HepG2 (cell line): ENCODE measurements at regions not wholly inside any gene's neighbourhood (a gene's known extent, or its start where the extent isn't known, plus 50 kb on each side); places are given as distances from the start of the nearest gene placed in this dataset.

ENCODE experiments used
- ATAC-seq: fragments of 200-7000 bp; cut with Tn5 transposase; 3 replicates; pipeline ENCODE4 v1.9.1; 2020; ENCODE audit warnings: mild to moderate bottlenecking, moderate library complexity
- BruUV-seq: library from RNA; stranded (reverse); fragments of 400-500 nt; replicated peaks from 2 replicates; lab custom pipeline; 2021; lab: Mats Ljungman, UMichigan
- CTCF ChIA-PET: fragments of 300-600 bp; formaldehyde crosslinking; extraction: SDS; loops from one replicate; lab custom pipeline; 2021; ENCODE audit warnings: low total read pairs, inconsistent platforms, low intra/inter-chr PET ratio; lab: Yijun Ruan, JAX
- POLR2A ChIA-PET: fragments of 350-600 bp; sonication (Branson Sonifier 250); formaldehyde crosslinking; loops from one replicate; lab custom pipeline; 2020; ENCODE audit warnings: antibody characterized with exemption, inconsistent platforms; lab: Yijun Ruan, JAX
- DNase-seq: peaks from one replicate; pipeline ENCODE4 v3.0.0-alpha.2; 2015; ENCODE audit warnings: low spot score
- FAIRE-seq: peaks from 3 replicates; lab custom pipeline; 2011; peaks lifted over from hg19 to GRCh38; lab: Jason Lieb, UNC
- H2AFZ ChIP-seq: one replicate; pipeline ENCODE4 v1.6.1; 2011; ENCODE audit warnings: low read length, inconsistent platforms
- H3K27ac ChIP-seq: fragments of 300-600 bp; 3 replicates; pipeline ENCODE4 v1.8.0; 2011; ENCODE audit warnings: mixed run types, mild to moderate bottlenecking, mixed read lengths, low read length, inconsistent platforms; ENCODE audit not compliant: insufficient read depth; ENCODE audit errors: extremely low read length
- H3K27me3 ChIP-seq, 2 experiments: fragments of 200-600 bp in 1 of 2; 2 replicates in 1 of 2; 3 replicates in 1 of 2; pipeline versions ENCODE4 v1.6.0 to v1.8.0; 2011; ENCODE audit warnings: low read length in 2 of 2, mild to moderate bottlenecking in 2 of 2, moderate library complexity in 2 of 2, inconsistent platforms in 1 of 2; ENCODE audit not compliant: insufficient read depth in 2 of 2, control insufficient read depth in 1 of 2
- H3K36me3 ChIP-seq, 2 experiments: fragments of 200-600 bp in 1 of 2; replicated peaks in 1 of 2; 2 replicates in 1 of 2; 3 replicates in 1 of 2; pipeline versions ENCODE4 v1.5.1 to v1.8.0; 2011; ENCODE audit warnings: low read length in 2 of 2, inconsistent platforms in 1 of 2; ENCODE audit not compliant: insufficient read depth in 2 of 2, control insufficient read depth in 1 of 2
- H3K4me1 ChIP-seq: 2 replicates; pipeline ENCODE4 v1.5.1; 2012; ENCODE audit warnings: low read length, inconsistent platforms; ENCODE audit not compliant: insufficient read depth
- H3K4me2 ChIP-seq: 2 replicates; pipeline ENCODE4 v1.6.0; 2011; ENCODE audit warnings: low read depth, low read length, inconsistent platforms
- H3K4me3 ChIP-seq, 3 experiments: fragments of 200-600 bp in 1 of 3; sonication (generic), shearing (Covaris generic) in 1 of 3; replicated peaks in 1 of 3; 2 replicates each; pipeline ENCODE4 v1.5.1; 2011 to 2016; ENCODE audit warnings: low read length in 3 of 3, inconsistent platforms in 2 of 3, low read depth in 2 of 3, mild to moderate bottlenecking in 2 of 3, control low read depth in 1 of 3, mixed read lengths in 1 of 3; ENCODE audit not compliant: insufficient read depth in 1 of 3
- H3K79me2 ChIP-seq: one replicate; pipeline ENCODE4 v1.6.1; 2011; ENCODE audit warnings: low read length, inconsistent platforms; ENCODE audit not compliant: insufficient read depth
- H3K9ac ChIP-seq: 2 replicates; pipeline ENCODE4 v1.6.0; 2011; ENCODE audit warnings: mild to moderate bottlenecking, low read depth, low read length, inconsistent platforms; ENCODE audit not compliant: insufficient read depth
- H3K9me3 ChIP-seq: 2 replicates; pipeline ENCODE4 v1.5.1; 2012; ENCODE audit warnings: mild to moderate bottlenecking, low read length
- H4K20me1 ChIP-seq: 2 replicates; pipeline ENCODE4 v1.6.0; 2011; ENCODE audit warnings: inconsistent platforms, mild to moderate bottlenecking, low read length, moderate library complexity; ENCODE audit not compliant: insufficient read depth
- AGO1 ChIP-seq: fragments of 200-400 bp; formaldehyde crosslinking; IDR thresholded peaks from 2 replicates; pipeline ENCODE4 v1.6.1; 2017; ENCODE audit warnings: mild to moderate bottlenecking, low read depth, low read length, moderate library complexity; ENCODE audit not compliant: poor library complexity, severe bottlenecking
- MAZ ChIP-seq, 2 experiments: sonication (generic) in 1 of 2; formaldehyde crosslinking in 1 of 2; IDR thresholded peaks; 2 replicates each; pipeline versions ENCODE4 v1.5.0 to v1.6.1; 2012 to 2020; ENCODE audit warnings: low read depth in 2 of 2, mild to moderate bottlenecking in 2 of 2, borderline replicate concordance in 1 of 2, improper control_type of control experiment in 1 of 2, low read length in 1 of 2, missing genetic modification reagents in 1 of 2, moderate library complexity in 1 of 2
- PITX1 ChIP-seq: sonication (generic); formaldehyde crosslinking; IDR thresholded peaks from 2 replicates; pipeline ENCODE4 v1.5.1; 2020; ENCODE audit warnings: mild to moderate bottlenecking, missing genetic modification reagents
- PRPF4 ChIP-seq: fragments of 200-400 bp; formaldehyde crosslinking; IDR thresholded peaks from 2 replicates; pipeline ENCODE4 v1.6.1; 2016; ENCODE audit warnings: low read length, low read depth; ENCODE audit not compliant: poor library complexity, severe bottlenecking
- REXO4 ChIP-seq: sonication (generic); formaldehyde crosslinking; IDR thresholded peaks from 2 replicates; pipeline ENCODE4 v1.8.0; 2022; ENCODE audit warnings: missing genetic modification reagents, mild to moderate bottlenecking, borderline replicate concordance
- ZFP36L1 ChIP-seq: sonication (generic); formaldehyde crosslinking; IDR thresholded peaks from 2 replicates; pipeline ENCODE4 v1.8.0; 2022; ENCODE audit warnings: mild to moderate bottlenecking, missing genetic modification reagents, moderate library complexity
- ZFP41 ChIP-seq: sonication (generic); formaldehyde crosslinking; IDR thresholded peaks from 2 replicates; pipeline ENCODE4 v1.4.0; 2020; ENCODE audit warnings: mild to moderate bottlenecking, missing genetic modification reagents, borderline replicate concordance
- ZFP91 ChIP-seq: sonication (generic); formaldehyde crosslinking; IDR thresholded peaks from 2 replicates; pipeline ENCODE4 v1.9.0; 2022; ENCODE audit warnings: missing genetic modification reagents, mild to moderate bottlenecking, borderline replicate concordance
- ZNF33A ChIP-seq: sonication (generic); formaldehyde crosslinking; IDR thresholded peaks from 2 replicates; pipeline ENCODE4 v1.5.1; 2020; ENCODE audit warnings: missing genetic modification reagents, mild to moderate bottlenecking, moderate library complexity, borderline replicate concordance
- ZNF362 ChIP-seq: sonication (generic); formaldehyde crosslinking; IDR thresholded peaks from 2 replicates; pipeline ENCODE4 v1.4.0; 2020; ENCODE audit warnings: missing genetic modification reagents, mild to moderate bottlenecking, borderline replicate concordance
- ZSCAN21 ChIP-seq: sonication (generic); formaldehyde crosslinking; IDR thresholded peaks from 2 replicates; pipeline ENCODE4 v1.8.0; 2022; ENCODE audit warnings: mild to moderate bottlenecking, missing genetic modification reagents, moderate library complexity, borderline replicate concordance
- WGBS: methylation state at CpG from one replicate; pipeline ENCODE4 v1.1.6; 2017; ENCODE audit warnings: low lambda C conversion rate; 5-methylcytosine and 5-hydroxymethylcytosine counted together
- in situ Hi-C: cut with HindIII; loops from 2 replicates; pipeline ENCODE4 v1.10.0; 2017; ENCODE audit warnings: low pct_unique_long_range_greater_than_20kb; ENCODE audit not compliant: extremely low pct_ligation_motif_present
- intact Hi-C: fragments of 100-400 bp; cut with micrococcal nuclease; formaldehyde crosslinking; loops from one replicate; pipeline ENCODE4 v1.10.0; 2022; ENCODE audit not compliant: unreplicated experiment
- TF ChIP-seq, protein P1 (sequence below): sonication (generic); formaldehyde crosslinking; IDR thresholded peaks from 2 replicates; pipeline ENCODE4 v1.9.0; 2021; ENCODE audit warnings: missing genetic modification reagents, borderline replicate concordance

DNA sequence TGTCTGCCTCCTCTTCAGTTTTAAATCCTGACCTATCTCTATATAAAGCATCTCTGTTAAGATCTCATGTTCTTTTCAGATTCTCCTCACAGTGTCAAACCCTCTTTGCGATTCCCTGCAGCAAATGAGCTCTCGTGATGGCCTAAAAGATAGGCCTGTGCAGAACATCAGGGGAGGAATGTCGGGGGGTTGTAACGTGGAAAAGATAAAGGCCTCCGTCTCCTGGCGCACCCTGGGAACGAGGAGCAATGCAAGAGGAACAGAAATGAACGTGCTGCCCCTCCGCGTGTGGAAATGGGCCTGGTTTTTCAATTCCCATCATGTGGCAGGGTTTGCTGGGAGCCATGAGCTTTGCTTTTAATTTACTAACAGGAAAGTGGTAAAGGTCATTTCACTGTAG, 285.0 kb upstream of the TPM1 start:
- 80% methylated on average over 10 of the region's 10 CpGs for WGBS
- no peak for ATAC-seq
- DNase-seq: no peak
- FAIRE-seq: no peak
- Histone ChIP-seq H3K36me3 (peaks cover 2 to 3% of the 10 kb centered on the region in 2 experiments; a peak in 2 of 5 replicates), H3K9ac (no peak overlapping the region), H3K27ac (no peak overlapping the region), H3K4me1 (peaks cover 65% of the 10 kb centered on the region), H2AFZ (no peak overlapping the region), H4K20me1 (no peaks in the 10 kb centered on the region), H3K4me2 (no peak overlapping the region), H3K27me3 (no peaks in the 10 kb centered on the region), H3K9me3 (no peaks in the 10 kb centered on the region), H3K79me2 (no peaks in the 10 kb centered on the region), H3K4me3 (no peak overlapping the region)
- in situ Hi-C loops (no loop called here), intact Hi-C loops (no loop called here)
- no TSS peak for BruUV-seq
- TF ChIP-seq MAZ (IDR thresholded peaks at IDR 0.05; ENCODE audit: borderline replicate concordance, low read depth, low read length) (no peak), MAZ (CRISPR knock-in tag; IDR thresholded peaks at IDR 0.05; ENCODE audit: low read depth) (no peak), ZNF33A (CRISPR knock-in tag) (no peak), PRPF4 (no peak), ZNF362 (CRISPR knock-in tag) (no peak)
- CTCF ChIA-PET: no interaction called here
- POLR2A ChIA-PET: no interaction called here

- Histone ChIP-seq H4K20me1 (no peaks in the 10 kb centered on the region), H3K9ac (no peak overlapping the region), H3K27ac (peak overlapping the region; percentile 48), H3K36me3 (peaks cover 2 to 3% of the 10 kb centered on the region in 2 experiments; a peak in 2 of 5 replicates), H3K27me3 (no peaks in the 10 kb centered on the region), H2AFZ (no peak overlapping the region), H3K4me1 (peaks cover 60% of the 10 kb centered on the region), H3K4me2 (peak overlapping the region; percentile 62), H3K4me3 (peak overlapping the region in 1 of 3 experiments; percentile 43; a peak in 2 of 6 replicates), H3K9me3 (no peaks in the 10 kb centered on the region), H3K79me2 (no peaks in the 10 kb centered on the region)
- ChIA-PET CTCF (no interaction called here), POLR2A (no interaction called here)
- intact Hi-C loops: no loop called here
- peak; percentile 72 for FAIRE-seq
- WGBS: 14% methylated on average over 9 of the region's 11 CpGs
- peak; percentile 69 for ATAC-seq
- no TSS peak for BruUV-seq
- peak; percentile 56 for DNase-seq
- in situ Hi-C loops: no loop called here
- TF ChIP-seq ZSCAN21 (CRISPR knock-in tag) (no peak), AGO1 (no peak), REXO4 (CRISPR knock-in tag) (no peak), ZFP36L1 (CRISPR knock-in tag) (no peak), PITX1 (CRISPR knock-in tag) (no peak), ZFP41 (CRISPR knock-in tag) (no peak), ZFP91 (CRISPR knock-in tag) (no peak)
- TF ChIP-seq, protein P1, sequence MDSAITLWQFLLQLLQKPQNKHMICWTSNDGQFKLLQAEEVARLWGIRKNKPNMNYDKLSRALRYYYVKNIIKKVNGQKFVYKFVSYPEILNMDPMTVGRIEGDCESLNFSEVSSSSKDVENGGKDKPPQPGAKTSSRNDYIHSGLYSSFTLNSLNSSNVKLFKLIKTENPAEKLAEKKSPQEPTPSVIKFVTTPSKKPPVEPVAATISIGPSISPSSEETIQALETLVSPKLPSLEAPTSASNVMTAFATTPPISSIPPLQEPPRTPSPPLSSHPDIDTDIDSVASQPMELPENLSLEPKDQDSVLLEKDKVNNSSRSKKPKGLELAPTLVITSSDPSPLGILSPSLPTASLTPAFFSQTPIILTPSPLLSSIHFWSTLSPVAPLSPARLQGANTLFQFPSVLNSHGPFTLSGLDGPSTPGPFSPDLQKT (CRISPR knock-in tag): no peak
Measured at GRCh38 chr15:62758126-62758951, 284.2 kb upstream of the TPM1 start.
